CD4-positive, alpha-beta memory T cell (primary cell): ENCODE measurements at regions not wholly inside any gene's neighbourhood (a gene's known extent, or its start where the extent isn't known, plus 50 kb on each side); places are given as distances from the start of the nearest gene placed in this dataset.
"Not testable (repeated sequence)": the region's sequence is repeated elsewhere in the genome, so short reads cannot be mapped to it uniquely, and the experiment has no call there.

Experiments used
- CTCF ChIA-PET: fragments of 350-600 bp; sonication (Branson Sonifier 250); formaldehyde crosslinking; loops from one replicate; lab custom pipeline; 2021; ENCODE audit warnings: inconsistent platforms; ENCODE audit not compliant: partially characterized antibody; lab: Charles Lee
- POLR2A ChIA-PET: fragments of 350-600 bp; sonication (Branson Sonifier 250); formaldehyde crosslinking; loops from one replicate; lab custom pipeline; 2021; ENCODE audit not compliant: partially characterized antibody; lab: Charles Lee
- DNase-seq, 5 donors: peaks; one replicate each; pipeline versions ENCODE4 v3.0.0 to v3.0.0-alpha.2; 2020 to 2022; ENCODE audit warnings: mixed read lengths in 1 of 5
- H3K27ac ChIP-seq: one replicate; pipeline ENCODE4 v1.7.0; 2013; ENCODE audit warnings: low read depth, low read length
- H3K27me3 ChIP-seq: 2 replicates; pipeline ENCODE4 v1.7.0; 2013; ENCODE audit warnings: mild to moderate bottlenecking, low read length, moderate library complexity; ENCODE audit not compliant: insufficient read depth
- H3K36me3 ChIP-seq: 2 replicates; pipeline ENCODE4 v1.7.0; 2013; ENCODE audit warnings: mild to moderate bottlenecking, low read length, moderate library complexity; ENCODE audit not compliant: insufficient read depth
- H3K4me1 ChIP-seq: 2 replicates; pipeline ENCODE4 v1.7.0; 2013; ENCODE audit warnings: mild to moderate bottlenecking, low read length, moderate library complexity; ENCODE audit not compliant: insufficient read depth
- H3K4me3 ChIP-seq, 2 donors: one replicate each; pipeline ENCODE4 v1.7.0; 2013; ENCODE audit warnings: low read length in 2 of 2, mild to moderate bottlenecking in 1 of 2
- H3K9me3 ChIP-seq, 2 donors: one replicate each; pipeline ENCODE4 v1.7.0; 2013; ENCODE audit warnings: low read length in 2 of 2, control low read depth in 1 of 2; ENCODE audit not compliant: control insufficient read depth in 1 of 2
- H3K27ac Mint-ChIP-seq, 7 donors: one replicate each; pipeline ENCODE4 v1.8.0; 2020 to 2021; ENCODE audit warnings: mixed read lengths in 7 of 7, mild to moderate bottlenecking in 6 of 7, inconsistent platforms in 3 of 7, moderate library complexity in 3 of 7
- H3K27me3 Mint-ChIP-seq, 2 donors: one replicate each; pipeline ENCODE4 v1.8.0; 2020 to 2021; ENCODE audit warnings: mixed read lengths in 2 of 2
- H3K36me3 Mint-ChIP-seq, 2 donors: one replicate each; pipeline ENCODE4 v1.8.0; 2020 to 2021; ENCODE audit warnings: mixed read lengths in 2 of 2, inconsistent platforms in 1 of 2, mild to moderate bottlenecking in 1 of 2
- H3K4me1 Mint-ChIP-seq, 4 donors: one replicate each; pipeline ENCODE4 v1.8.0; 2020 to 2021; ENCODE audit warnings: mixed read lengths in 4 of 4, mild to moderate bottlenecking in 1 of 4
- H3K4me3 Mint-ChIP-seq, 8 donors: one replicate each; pipeline ENCODE4 v1.8.0; 2020 to 2021; ENCODE audit warnings: mixed read lengths in 8 of 8, mild to moderate bottlenecking in 7 of 8, moderate library complexity in 6 of 8, inconsistent platforms in 3 of 8
- H3K9me3 Mint-ChIP-seq, 8 donors: one replicate each; pipeline ENCODE4 v1.8.0; 2020 to 2021; ENCODE audit warnings: mixed read lengths in 8 of 8, mild to moderate bottlenecking in 5 of 8, inconsistent platforms in 3 of 8, moderate library complexity in 1 of 8
- intact Hi-C: fragments of 100-400 bp; cut with micrococcal nuclease; formaldehyde crosslinking; loops from one replicate; pipeline ENCODE4 v1.15.1; 2023

DNA sequence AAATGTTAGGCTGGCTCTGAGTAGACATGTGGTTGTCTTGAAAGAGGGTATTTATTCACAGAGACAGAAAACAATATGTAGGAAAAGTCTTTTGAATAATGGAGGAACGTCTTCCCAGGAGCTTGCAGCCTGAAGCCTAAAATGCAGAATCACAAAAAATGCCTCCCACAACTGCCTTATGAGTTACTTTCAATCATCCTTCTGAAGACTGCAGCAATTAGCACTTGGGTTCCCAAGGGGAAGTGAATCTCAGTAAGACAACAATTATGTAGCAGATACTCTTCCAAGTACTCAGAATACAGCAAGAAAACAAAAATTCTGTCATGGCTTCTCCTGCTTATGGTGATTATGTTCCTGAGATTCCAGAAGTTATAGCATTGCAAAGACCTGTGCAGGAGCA is 166.6 kb upstream of the TBL1X start:
- Histone ChIP-seq H3K4me3 (no peak overlapping the region), H3K27me3 (no peaks in the 10 kb centered on the region), H3K9me3 (no peaks in the 10 kb centered on the region), H3K36me3 (no peaks in the 10 kb centered on the region), H3K27ac (no peak overlapping the region), H3K4me1 (no peaks in the 10 kb centered on the region)
- no peak overlapping the region for H3K4me3 Mint-ChIP-seq
- no peak overlapping the region for H3K27ac Mint-ChIP-seq
- H3K27me3 Mint-ChIP-seq, result no peaks in the 10 kb centered on the region
- CTCF ChIA-PET, result no interaction called here
- peaks cover 0 to 2% (median 0%) of the 10 kb centered on the region in 8 donors for H3K9me3 Mint-ChIP-seq
- peaks cover 0 to 6% of the 10 kb centered on the region in 2 donors for H3K36me3 Mint-ChIP-seq
- H3K4me1 Mint-ChIP-seq, result peaks cover 0 to 2% (median under 1%) of the 10 kb centered on the region in 4 donors
- no peak for DNase-seq
- intact Hi-C loops, result no loop called here
- POLR2A ChIA-PET, result no interaction called here

DNA sequence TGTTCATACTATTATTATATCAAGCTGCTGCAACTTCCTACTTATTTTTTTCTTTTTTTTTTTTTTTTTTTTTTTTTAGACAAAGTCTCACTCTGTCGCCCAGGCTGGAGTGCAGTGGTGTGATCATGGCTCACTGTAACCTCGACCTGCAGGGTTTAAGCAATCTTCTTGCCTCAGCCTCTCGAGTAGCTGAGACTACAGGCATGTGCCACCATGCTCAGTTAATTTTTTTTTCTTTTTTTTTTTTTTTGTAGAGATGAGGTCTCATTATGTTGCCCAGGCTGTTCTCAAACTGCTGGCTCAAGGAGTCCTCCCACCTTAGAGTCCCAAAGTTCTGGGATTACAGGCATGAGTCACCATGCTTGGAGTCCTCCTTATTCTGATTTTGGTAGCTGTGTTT is 165.2 kb upstream of the TBL1X start:
- ChIA-PET CTCF (interaction anchor here (0.6 to 3.0 kb wide), 3 partner anchors 13 to 408 kb away, joined by 3 to 11 read pairs (median 3); no protein-coding TSS in a partner anchor), POLR2A (interaction anchor here (0.6 kb wide), 1 partner anchor 47 kb away, joined by 3 read pairs; no protein-coding TSS in a partner anchor)
- H3K9me3 ChIP-seq, H3K27me3 ChIP-seq, intact Hi-C loops, H3K4me1 ChIP-seq, H3K27me3 Mint-ChIP-seq, H3K4me1 Mint-ChIP-seq, DNase-seq, H3K27ac ChIP-seq, H3K4me3 Mint-ChIP-seq, H3K27ac Mint-ChIP-seq, H3K9me3 Mint-ChIP-seq, H3K4me3 ChIP-seq, H3K36me3 ChIP-seq, H3K36me3 Mint-ChIP-seq: not testable (repeated sequence)

DNA sequence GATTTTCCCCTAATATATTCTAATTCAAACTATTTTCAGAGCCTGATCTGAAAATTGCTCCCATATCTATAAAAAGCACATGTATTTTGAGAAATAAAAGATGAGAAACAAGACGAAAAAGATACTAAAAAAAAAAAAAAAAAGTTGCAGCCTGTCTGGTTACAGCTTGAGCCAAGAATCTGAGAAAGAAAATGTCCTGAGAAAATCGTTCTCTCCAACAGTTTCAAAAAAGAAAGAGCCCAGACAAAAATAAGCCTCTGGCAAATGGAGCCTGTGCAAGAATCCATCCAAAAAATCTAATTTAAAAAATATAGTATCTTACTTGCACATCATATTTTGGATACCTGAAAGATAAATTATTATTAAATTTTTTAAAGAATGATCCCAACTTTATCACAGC is 163.0 kb upstream of the TBL1X start:
- DNase-seq, result no peak
- H3K36me3 Mint-ChIP-seq, result peaks cover 0 to 6% of the 10 kb centered on the region in 2 donors
- no peak overlapping the region for H3K4me3 Mint-ChIP-seq
- peaks cover 0 to 2% (median 0%) of the 10 kb centered on the region in 8 donors for H3K9me3 Mint-ChIP-seq
- Histone ChIP-seq H3K36me3 (no peaks in the 10 kb centered on the region), H3K27ac (no peak overlapping the region), H3K9me3 (no peaks in the 10 kb centered on the region), H3K4me3 (no peak overlapping the region), H3K4me1 (no peaks in the 10 kb centered on the region), H3K27me3 (no peaks in the 10 kb centered on the region)
- CTCF ChIA-PET, result interaction anchor here (3.0 kb wide), 1 partner anchor 11 kb away, joined by 11 read pairs; no protein-coding TSS in a partner anchor
- POLR2A ChIA-PET, result no interaction called here
- H3K27ac Mint-ChIP-seq, result no peak overlapping the region
- no peaks in the 10 kb centered on the region for H3K27me3 Mint-ChIP-seq
- intact Hi-C loops, result no loop called here
- no peaks in the 10 kb centered on the region for H3K4me1 Mint-ChIP-seq

DNA sequence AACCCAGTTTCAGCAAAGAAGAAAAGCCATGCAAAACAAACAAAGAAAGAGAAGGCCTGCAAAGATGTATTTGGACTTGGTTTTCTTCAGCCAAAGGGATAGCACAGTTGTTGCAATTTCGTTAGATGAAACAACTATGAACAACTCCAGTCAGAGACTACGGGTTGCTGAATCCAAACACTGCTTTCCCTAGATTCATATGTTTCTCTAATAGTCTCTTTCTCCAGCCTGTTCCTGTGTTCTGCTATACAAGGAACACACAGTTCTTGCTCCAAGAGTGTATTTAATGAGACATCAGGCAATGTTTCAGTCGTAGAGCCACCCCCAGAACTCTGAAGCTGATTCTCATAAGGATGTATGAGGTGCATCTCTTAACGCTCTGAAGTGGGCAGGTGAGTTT is 162.5 kb upstream of the TBL1X start:
- Mint-ChIP-seq H3K9me3 (peaks cover 0 to 2% (median 0%) of the 10 kb centered on the region in 8 donors), H3K4me1 (no peaks in the 10 kb centered on the region), H3K27ac (no peak overlapping the region), H3K4me3 (no peak overlapping the region), H3K36me3 (peaks cover 0 to 6% of the 10 kb centered on the region in 2 donors), H3K27me3 (no peaks in the 10 kb centered on the region)
- CTCF ChIA-PET, result no interaction called here
- DNase-seq, result no peak
- Histone ChIP-seq H3K27me3 (no peaks in the 10 kb centered on the region), H3K4me1 (no peaks in the 10 kb centered on the region), H3K27ac (no peak overlapping the region), H3K9me3 (no peaks in the 10 kb centered on the region), H3K36me3 (no peaks in the 10 kb centered on the region), H3K4me3 (no peak overlapping the region)
- POLR2A ChIA-PET, result no interaction called here
- intact Hi-C loops, result no loop called here

DNA sequence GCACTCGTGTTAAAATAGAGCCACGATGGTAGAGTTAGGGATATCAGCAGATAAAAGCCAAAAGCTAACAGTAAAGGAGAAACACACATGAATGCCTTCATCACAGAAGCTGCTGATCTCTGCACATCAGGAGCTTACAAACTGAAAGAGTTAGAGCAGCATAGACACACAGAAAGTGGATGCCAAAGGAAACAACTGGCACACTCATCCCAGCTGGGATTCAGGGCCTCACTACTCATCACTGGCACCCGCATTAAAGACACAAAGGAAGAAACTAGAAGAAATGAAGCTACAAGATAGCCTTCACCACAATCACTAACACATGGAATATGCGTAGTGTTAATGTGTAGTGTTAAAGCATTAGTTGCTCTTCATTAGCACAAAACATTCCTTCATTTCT is 156.4 kb upstream of the TBL1X start:
- Mint-ChIP-seq H3K4me1 (peaks cover 3 to 5% (median 4%) of the 10 kb centered on the region in 4 donors), H3K27me3 (no peaks in the 10 kb centered on the region), H3K4me3 (no peak overlapping the region), H3K36me3 (no peaks in the 10 kb centered on the region), H3K27ac (no peak overlapping the region), H3K9me3 (peaks cover 0 to 2% (median 0%) of the 10 kb centered on the region in 8 donors)
- no peaks in the 10 kb centered on the region for H3K9me3 ChIP-seq
- H3K4me3 ChIP-seq, result no peak overlapping the region
- no peaks in the 10 kb centered on the region for H3K36me3 ChIP-seq
- no peak overlapping the region for H3K27ac ChIP-seq
- intact Hi-C loops, result no loop called here
- no peaks in the 10 kb centered on the region for H3K27me3 ChIP-seq
- H3K4me1 ChIP-seq, result no peaks in the 10 kb centered on the region
- CTCF ChIA-PET, result no interaction called here
- no peak for DNase-seq
- POLR2A ChIA-PET, result no interaction called here

DNA sequence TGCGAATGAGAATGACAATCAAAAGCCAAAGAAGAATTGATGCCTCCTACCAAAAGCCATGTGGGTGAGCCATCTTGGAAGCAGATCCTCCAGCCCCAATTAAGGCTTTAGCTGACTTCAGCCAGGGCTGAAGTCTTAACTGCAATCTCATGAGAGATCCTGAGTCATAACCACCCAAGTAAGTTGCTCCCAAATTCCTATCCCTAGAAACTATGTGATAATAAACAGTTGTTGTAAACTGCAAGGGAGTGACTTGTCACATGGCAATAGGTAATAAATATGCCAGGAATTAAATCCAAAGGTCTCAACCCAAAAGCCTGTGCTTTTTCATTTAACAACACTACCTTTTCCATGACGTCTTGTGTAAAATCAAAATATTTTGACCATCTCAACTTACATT is 154.2 kb upstream of the TBL1X start:
- Histone ChIP-seq H3K36me3 (no peaks in the 10 kb centered on the region), H3K27me3 (no peaks in the 10 kb centered on the region), H3K27ac (no peak overlapping the region), H3K9me3 (no peaks in the 10 kb centered on the region), H3K4me1 (no peaks in the 10 kb centered on the region), H3K4me3 (no peak overlapping the region)
- Mint-ChIP-seq H3K4me3 (no peak overlapping the region), H3K36me3 (no peaks in the 10 kb centered on the region), H3K4me1 (peaks cover 6 to 8% (median 8%) of the 10 kb centered on the region in 4 donors), H3K27me3 (no peaks in the 10 kb centered on the region), H3K27ac (no peak overlapping the region), H3K9me3 (no peaks in the 10 kb centered on the region)
- intact Hi-C loops, result no loop called here
- ChIA-PET POLR2A (no interaction called here), CTCF (no interaction called here)
- DNase-seq, result no peak

DNA sequence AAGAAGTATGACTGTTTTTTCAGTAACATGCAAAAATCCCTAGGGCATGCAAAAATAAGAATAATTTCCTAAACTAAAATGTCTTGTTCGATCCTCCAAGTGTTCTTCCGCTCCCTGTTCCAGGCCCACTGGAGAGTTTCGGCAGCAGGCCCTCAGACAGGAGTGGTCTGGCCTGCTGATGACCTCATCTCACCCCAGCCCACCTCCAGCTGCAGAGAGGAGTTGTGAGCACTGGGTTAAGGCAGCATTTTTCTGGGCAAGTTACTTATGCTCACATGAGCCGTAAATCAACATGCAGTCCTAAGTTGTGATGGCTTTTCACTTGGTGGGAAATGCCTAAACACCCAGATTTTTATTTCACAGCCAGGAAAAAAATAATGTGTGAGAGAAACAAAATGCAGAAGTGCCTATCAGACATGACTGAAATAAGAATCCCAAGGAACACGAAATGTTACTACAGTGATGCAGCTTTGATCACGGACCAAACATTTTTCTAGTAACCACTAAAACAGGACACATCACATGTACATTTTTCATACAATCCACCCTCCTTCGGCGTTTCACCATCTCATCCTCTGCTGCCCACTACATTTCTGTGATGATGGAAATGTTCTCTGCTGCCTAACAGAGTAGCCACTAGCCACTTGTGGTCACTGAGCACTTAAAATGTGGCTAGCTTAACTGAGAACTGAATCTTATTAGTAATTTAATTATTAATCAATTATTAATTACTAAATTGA is 153.3 kb upstream of the TBL1X start:
- no peaks in the 10 kb centered on the region for H3K4me1 ChIP-seq
- H3K27ac ChIP-seq, result no peak overlapping the region
- H3K27me3 ChIP-seq, result no peaks in the 10 kb centered on the region
- H3K36me3 ChIP-seq, result no peaks in the 10 kb centered on the region
- no peak for DNase-seq
- H3K4me3 ChIP-seq, result no peak overlapping the region
- intact Hi-C loops, result loop anchor here (2.0 kb wide), 1 partner anchor 397 kb away; no protein-coding TSS in a partner anchor
- Mint-ChIP-seq H3K27me3 (no peaks in the 10 kb centered on the region), H3K4me3 (no peak overlapping the region), H3K9me3 (no peaks in the 10 kb centered on the region), H3K4me1 (peaks cover 6 to 8% (median 8%) of the 10 kb centered on the region in 4 donors), H3K36me3 (no peaks in the 10 kb centered on the region), H3K27ac (no peak overlapping the region)
- POLR2A ChIA-PET, result interaction anchor here (3.3 kb wide), 1 partner anchor 29 kb away, joined by 17 read pairs; no protein-coding TSS in a partner anchor
- CTCF ChIA-PET, result interaction anchor here (2.5 to 4.9 kb wide), 2 partner anchors 11 to 29 kb away, joined by 11 to 41 read pairs; no protein-coding TSS in a partner anchor
- H3K9me3 ChIP-seq, result no peaks in the 10 kb centered on the region
